ENCODE measurements at regions not wholly inside any gene's neighbourhood (a gene's known extent, or its start where the extent isn't known, plus 50 kb on each side); places are given as distances from the start of the nearest gene placed in this dataset.

DNA sequence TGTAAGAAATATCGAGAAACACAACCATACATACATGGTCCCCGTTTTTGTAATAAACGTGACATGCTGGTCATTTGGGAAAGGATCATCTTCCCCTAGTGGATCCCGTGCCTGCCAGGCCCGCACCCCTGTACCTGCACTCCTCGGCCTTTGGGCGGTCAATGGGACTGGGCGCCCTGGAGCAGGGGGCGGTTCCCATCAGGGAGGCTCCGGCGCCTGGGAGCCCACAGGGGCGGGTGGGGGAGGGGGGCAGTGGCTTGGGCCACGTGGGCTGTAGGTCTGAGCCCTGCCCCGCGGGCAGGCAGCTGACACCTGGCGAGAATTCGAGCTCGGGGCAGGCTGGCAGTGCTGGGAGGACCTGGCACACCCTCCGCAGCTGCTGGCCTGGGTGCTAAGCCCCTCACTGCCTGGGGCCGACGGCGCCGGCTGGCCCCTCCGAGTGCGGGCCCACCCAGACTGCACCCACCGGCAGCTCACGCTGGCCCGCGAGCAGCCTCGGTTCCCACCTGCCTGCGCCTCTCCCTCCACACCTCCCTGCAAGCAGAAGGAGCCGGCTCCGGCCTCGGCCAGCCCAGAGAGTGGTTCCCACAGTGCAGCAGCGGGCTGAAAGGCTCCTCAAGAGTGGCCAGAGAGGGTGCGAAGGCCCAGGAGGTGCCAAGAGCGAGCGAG, 361.6 kb upstream of the GRM3 start:
- H3K9me3 ChIP-seq (replicated peaks in 1 of 2; ENCODE audit: control insufficient read depth in 1 of 2, insufficient read depth in 1 of 2, low read length in 2 of 2) = no peaks in the 10 kb centered on the region

GRCh38 chr7:86280150-86280549, 363.6 kb upstream of the GRM3 start:
- H3K27ac Mint-ChIP-seq = no peak overlapping the region
- H3K27me3 ChIP-seq (ENCODE audit: control insufficient read depth in 2 of 2, insufficient read depth in 2 of 2, low read length in 2 of 2) = no peaks in the 10 kb centered on the region
- TF ChIP-seq, protein P1, sequence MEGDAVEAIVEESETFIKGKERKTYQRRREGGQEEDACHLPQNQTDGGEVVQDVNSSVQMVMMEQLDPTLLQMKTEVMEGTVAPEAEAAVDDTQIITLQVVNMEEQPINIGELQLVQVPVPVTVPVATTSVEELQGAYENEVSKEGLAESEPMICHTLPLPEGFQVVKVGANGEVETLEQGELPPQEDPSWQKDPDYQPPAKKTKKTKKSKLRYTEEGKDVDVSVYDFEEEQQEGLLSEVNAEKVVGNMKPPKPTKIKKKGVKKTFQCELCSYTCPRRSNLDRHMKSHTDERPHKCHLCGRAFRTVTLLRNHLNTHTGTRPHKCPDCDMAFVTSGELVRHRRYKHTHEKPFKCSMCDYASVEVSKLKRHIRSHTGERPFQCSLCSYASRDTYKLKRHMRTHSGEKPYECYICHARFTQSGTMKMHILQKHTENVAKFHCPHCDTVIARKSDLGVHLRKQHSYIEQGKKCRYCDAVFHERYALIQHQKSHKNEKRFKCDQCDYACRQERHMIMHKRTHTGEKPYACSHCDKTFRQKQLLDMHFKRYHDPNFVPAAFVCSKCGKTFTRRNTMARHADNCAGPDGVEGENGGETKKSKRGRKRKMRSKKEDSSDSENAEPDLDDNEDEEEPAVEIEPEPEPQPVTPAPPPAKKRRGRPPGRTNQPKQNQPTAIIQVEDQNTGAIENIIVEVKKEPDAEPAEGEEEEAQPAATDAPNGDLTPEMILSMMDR (IDR thresholded peaks at IDR 0.05) = no peak
- no peak overlapping the region for H3K4me2 ChIP-seq (replicated peaks; ENCODE audit: extremely low read depth, low read length, poor library complexity, severe bottlenecking)
- H2AFZ ChIP-seq (ENCODE audit: insufficient read depth, low read depth, low read length, poor library complexity, severe bottlenecking) = no peak overlapping the region
- no peaks in the 10 kb centered on the region for H3K79me2 ChIP-seq (ENCODE audit: insufficient read depth, low read length)
- H3K4me1 Mint-ChIP-seq = no peaks in the 10 kb centered on the region
- H4K20me1 ChIP-seq (ENCODE audit: insufficient read depth, low read length) = no peaks in the 10 kb centered on the region
- H3K36me3 ChIP-seq (replicated peaks in 1 of 2; ENCODE audit: control insufficient read depth in 1 of 2, insufficient read depth in 2 of 2, low read length in 2 of 2) = no peaks in the 10 kb centered on the region
- peaks cover 0 to 1% (median 0%) of the 10 kb centered on the region in 3 donors for H3K27me3 Mint-ChIP-seq (ENCODE audit: low read depth in 3 of 3)
- H3K27ac ChIP-seq (ENCODE audit: low read depth in 1 of 2, low read length in 2 of 2) = no peak overlapping the region
- H3K4me1 ChIP-seq (ENCODE audit: control insufficient read depth in 1 of 2, insufficient read depth in 2 of 2, low read length in 2 of 2) = no peaks in the 10 kb centered on the region
- DNase-seq = no peak
- no peak overlapping the region for H3K9ac ChIP-seq (ENCODE audit: insufficient read depth, low read length, poor library complexity, severe bottlenecking)
- peaks cover 0 to 5% (median 3%) of the 10 kb centered on the region in 7 donors for H3K9me3 Mint-ChIP-seq
- peaks cover 3 to 4% of the 10 kb centered on the region in 2 donors for H3K9me3 ChIP-seq (replicated peaks in 1 of 2; ENCODE audit: control insufficient read depth in 1 of 2, insufficient read depth in 1 of 2, low read length in 2 of 2)
- H3K36me3 Mint-ChIP-seq = no peaks in the 10 kb centered on the region
- H3K4me3 Mint-ChIP-seq = no peak overlapping the region
- intact Hi-C loops (cut with micrococcal nuclease) = no loop called here
- H3K4me3 ChIP-seq (replicated peaks in 1 of 3; ENCODE audit: low read depth in 2 of 3, low read length in 3 of 3) = no peak overlapping the region

More for the DNA sequence above, 361.6 kb upstream of the GRM3 start:
- Histone ChIP-seq H3K4me1 (ENCODE audit: control insufficient read depth in 1 of 2, insufficient read depth in 2 of 2, low read length in 2 of 2) (no peaks in the 10 kb centered on the region), H4K20me1 (ENCODE audit: insufficient read depth, low read length) (no peaks in the 10 kb centered on the region), H3K27ac (ENCODE audit: low read depth in 1 of 2, low read length in 2 of 2) (no peak overlapping the region), H3K36me3 (replicated peaks in 1 of 2; ENCODE audit: control insufficient read depth in 1 of 2, insufficient read depth in 2 of 2, low read length in 2 of 2) (no peaks in the 10 kb centered on the region), H3K79me2 (ENCODE audit: insufficient read depth, low read length) (no peaks in the 10 kb centered on the region), H3K4me2 (replicated peaks; ENCODE audit: extremely low read depth, low read length, poor library complexity, severe bottlenecking) (no peak overlapping the region), H3K27me3 (ENCODE audit: control insufficient read depth in 2 of 2, insufficient read depth in 2 of 2, low read length in 2 of 2) (no peaks in the 10 kb centered on the region), H2AFZ (ENCODE audit: insufficient read depth, low read depth, low read length, poor library complexity, severe bottlenecking) (no peak overlapping the region), H3K4me3 (replicated peaks in 1 of 3; ENCODE audit: low read depth in 2 of 3, low read length in 3 of 3) (no peak overlapping the region), H3K9ac (ENCODE audit: insufficient read depth, low read length, poor library complexity, severe bottlenecking) (no peak overlapping the region)
- no peak for DNase-seq
- no peak overlapping the region for H3K4me3 Mint-ChIP-seq
- no peaks in the 10 kb centered on the region for H3K4me1 Mint-ChIP-seq
- WGBS (ENCODE audit: insufficient coverage) = 94% methylated on average over 33 of the region's 38 CpGs
- peaks cover 0 to 1% (median 0%) of the 10 kb centered on the region in 7 donors for H3K9me3 Mint-ChIP-seq
- intact Hi-C loops (cut with micrococcal nuclease) = no loop called here
- peaks cover 0 to 1% (median 0%) of the 10 kb centered on the region in 3 donors for H3K27me3 Mint-ChIP-seq (ENCODE audit: low read depth in 3 of 3)
- H3K36me3 Mint-ChIP-seq = no peaks in the 10 kb centered on the region
- TF ChIP-seq, protein P1 (IDR thresholded peaks at IDR 0.05) = no peak
- no peak overlapping the region for H3K27ac Mint-ChIP-seq
